Thyroid gland (tissue), 4 donors: ENCODE measurements at regions not wholly inside any gene's neighbourhood (a gene's known extent, or its start where the extent isn't known, plus 50 kb on each side); places are given as distances from the start of the nearest gene placed in this dataset.

Source experiments
- POLR2A ChIP-seq, 2 donors: fragments of 450-650 bp; IDR thresholded peaks; one replicate each; pipeline ENCODE4 v1.6.1; 2017; ENCODE audit warnings: antibody characterized with exemption in 2 of 2, mild to moderate bottlenecking in 2 of 2, moderate library complexity in 1 of 2
- TF ChIP-seq, protein P1 (sequence below), 6 experiments: fragments of 200-600 bp in 3 of 6; fragments of 450-650 bp in 3 of 6; sonication (generic) in 3 of 6; IDR thresholded peaks; one replicate each; pipeline ENCODE4 v1.5.1; 2016 to 2019; ENCODE audit warnings: antibody characterized with exemption in 6 of 6, mild to moderate bottlenecking in 2 of 6, inconsistent platforms in 1 of 6, moderate library complexity in 1 of 6

- TF ChIP-seq, protein P1, sequence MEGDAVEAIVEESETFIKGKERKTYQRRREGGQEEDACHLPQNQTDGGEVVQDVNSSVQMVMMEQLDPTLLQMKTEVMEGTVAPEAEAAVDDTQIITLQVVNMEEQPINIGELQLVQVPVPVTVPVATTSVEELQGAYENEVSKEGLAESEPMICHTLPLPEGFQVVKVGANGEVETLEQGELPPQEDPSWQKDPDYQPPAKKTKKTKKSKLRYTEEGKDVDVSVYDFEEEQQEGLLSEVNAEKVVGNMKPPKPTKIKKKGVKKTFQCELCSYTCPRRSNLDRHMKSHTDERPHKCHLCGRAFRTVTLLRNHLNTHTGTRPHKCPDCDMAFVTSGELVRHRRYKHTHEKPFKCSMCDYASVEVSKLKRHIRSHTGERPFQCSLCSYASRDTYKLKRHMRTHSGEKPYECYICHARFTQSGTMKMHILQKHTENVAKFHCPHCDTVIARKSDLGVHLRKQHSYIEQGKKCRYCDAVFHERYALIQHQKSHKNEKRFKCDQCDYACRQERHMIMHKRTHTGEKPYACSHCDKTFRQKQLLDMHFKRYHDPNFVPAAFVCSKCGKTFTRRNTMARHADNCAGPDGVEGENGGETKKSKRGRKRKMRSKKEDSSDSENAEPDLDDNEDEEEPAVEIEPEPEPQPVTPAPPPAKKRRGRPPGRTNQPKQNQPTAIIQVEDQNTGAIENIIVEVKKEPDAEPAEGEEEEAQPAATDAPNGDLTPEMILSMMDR (IDR thresholded peaks at IDR 0.05), result no peak
- TF ChIP-seq POLR2A (IDR thresholded peaks at IDR 0.05), result no peak
Observed at GRCh38 chr7:149670288-149670687, 103.1 kb downstream of the ZNF467 start.
